Right forelimb (tissue), 1 donor: ENCODE measurements at regions not wholly inside any gene's neighbourhood (a gene's known extent, or its start where the extent isn't known, plus 50 kb on each side); places are given as distances from the start of the nearest gene placed in this dataset.
"Not testable (repeated sequence)": the region's sequence is repeated elsewhere in the genome, so short reads cannot be mapped to it uniquely, and the experiment has no call there.

ENCODE experiments used
- DNase-seq: peaks from one replicate; pipeline ENCODE4 v3.0.0-alpha.2; 2018

- DNase-seq, result not testable (repeated sequence)
Measured at GRCh38 chr13:64121023-64121709, 2705.5 kb upstream of the PCDH20 start.

DNA sequence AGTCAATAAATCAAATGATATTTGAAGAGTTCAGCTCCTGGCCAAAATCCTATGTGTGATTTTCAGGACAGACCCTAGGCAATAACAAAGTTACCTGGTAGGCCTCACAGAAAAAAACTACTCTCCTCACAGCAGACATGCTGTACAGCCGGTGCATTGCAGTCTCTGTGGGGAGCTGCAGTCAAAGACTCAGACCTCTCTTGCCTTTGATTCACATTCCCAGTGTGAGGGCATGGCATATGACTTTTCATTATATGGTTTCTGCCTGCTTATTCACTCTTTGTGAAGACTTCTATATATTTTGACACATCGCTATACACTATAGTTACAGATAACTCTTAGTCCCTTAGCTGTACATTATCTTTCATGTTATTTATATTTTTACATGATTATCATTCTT lies 2684.3 kb upstream of the PCDH20 start:
- no peak for DNase-seq

DNA sequence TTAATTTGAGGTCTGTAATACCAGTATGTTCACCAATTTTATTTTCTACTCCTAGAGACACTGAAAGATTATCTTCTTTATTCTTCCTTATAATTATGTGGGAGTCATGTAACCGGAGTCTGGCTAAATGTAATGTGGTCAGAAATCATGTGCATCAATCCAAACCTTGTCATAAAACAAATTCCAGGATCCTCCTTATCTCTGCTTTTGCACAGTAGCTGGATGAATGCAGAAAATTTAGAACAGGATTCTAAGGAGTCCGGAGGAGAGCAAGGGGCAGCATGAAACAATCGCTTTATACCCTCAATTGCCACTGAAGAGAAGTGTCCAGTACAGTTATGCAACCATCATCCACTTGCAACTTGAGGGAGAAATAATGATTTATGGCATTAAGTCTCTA lies 2674.7 kb upstream of the PCDH20 start:
- DNase-seq, result no peak

DNA sequence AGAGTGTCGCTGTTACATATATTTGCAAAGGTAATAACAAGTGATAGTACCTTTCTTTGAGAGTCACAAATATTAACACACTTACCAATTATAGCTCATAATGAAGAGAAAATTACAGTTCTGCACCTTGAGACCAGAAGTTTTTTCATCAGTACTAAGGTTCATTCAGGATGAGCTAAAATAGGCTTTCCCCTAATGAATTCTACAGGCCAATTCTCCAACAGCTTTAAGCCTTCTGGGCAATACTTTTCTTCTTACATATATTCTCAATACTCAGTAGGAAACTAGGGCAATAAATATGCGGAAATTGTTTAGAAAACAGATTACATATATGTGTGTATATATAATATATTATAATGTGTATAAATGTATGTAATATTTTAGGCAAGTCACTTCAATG lies 2672.8 kb upstream of the PCDH20 start:
- DNase-seq, result no peak

DNA sequence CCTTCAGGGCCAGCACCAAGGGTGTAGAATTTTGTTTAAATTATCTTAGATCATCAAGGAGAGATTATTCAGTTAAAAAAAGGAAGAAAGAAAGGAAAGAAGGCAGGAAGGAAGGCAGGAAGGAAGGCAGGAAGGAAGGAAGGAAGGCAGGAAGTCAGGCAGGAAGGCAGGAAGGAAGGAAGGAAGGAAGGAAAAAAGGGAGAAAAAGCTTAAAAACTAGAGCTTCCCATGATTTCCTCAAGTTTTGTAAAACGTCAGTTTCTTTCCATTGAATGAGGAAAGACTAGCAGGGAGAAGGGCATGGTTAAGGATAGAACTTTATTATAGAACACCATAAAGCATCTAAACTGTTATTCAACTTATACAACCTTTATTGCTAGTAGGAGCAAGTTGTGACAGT lies 2672.0 kb upstream of the PCDH20 start:
- no peak for DNase-seq

- DNase-seq, result no peak
Measured at GRCh38 chr13:64083811-64084210, 2668.2 kb upstream of the PCDH20 start.

GRCh38 chr13:64083396-64083795 lies 2667.7 kb upstream of the PCDH20 start:
- DNase-seq, result no peak

DNA sequence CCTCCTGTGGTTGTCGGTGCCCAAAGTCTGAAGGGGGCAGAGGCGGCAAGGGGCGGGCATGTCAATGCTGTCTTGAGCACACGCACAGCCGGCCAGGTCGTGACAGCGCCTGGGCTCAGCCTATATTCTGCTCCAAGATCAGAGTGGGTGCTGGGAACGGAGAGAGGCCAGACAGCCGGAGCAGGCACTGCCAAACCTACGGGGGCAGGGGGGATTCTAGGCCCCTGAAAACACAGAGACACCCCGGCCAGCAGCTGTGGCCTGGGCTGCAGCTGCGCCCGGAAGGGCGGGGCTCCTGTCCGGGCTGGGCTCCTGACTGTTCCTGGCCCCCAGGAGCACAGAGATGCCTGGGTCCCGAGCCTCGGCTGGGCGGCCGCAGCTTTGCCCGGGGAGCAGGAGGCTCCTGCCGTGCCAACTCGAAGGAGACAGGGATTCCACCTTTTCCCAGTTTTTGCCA lies 2662.9 kb upstream of the PCDH20 start:
- DNase-seq, result no peak

GRCh38 chr13:64078025-64078424 lies 2662.4 kb upstream of the PCDH20 start:
- no peak for DNase-seq

- DNase-seq, result not testable (repeated sequence)
Measured at GRCh38 chr13:64077132-64077835, 2661.6 kb upstream of the PCDH20 start.

DNA sequence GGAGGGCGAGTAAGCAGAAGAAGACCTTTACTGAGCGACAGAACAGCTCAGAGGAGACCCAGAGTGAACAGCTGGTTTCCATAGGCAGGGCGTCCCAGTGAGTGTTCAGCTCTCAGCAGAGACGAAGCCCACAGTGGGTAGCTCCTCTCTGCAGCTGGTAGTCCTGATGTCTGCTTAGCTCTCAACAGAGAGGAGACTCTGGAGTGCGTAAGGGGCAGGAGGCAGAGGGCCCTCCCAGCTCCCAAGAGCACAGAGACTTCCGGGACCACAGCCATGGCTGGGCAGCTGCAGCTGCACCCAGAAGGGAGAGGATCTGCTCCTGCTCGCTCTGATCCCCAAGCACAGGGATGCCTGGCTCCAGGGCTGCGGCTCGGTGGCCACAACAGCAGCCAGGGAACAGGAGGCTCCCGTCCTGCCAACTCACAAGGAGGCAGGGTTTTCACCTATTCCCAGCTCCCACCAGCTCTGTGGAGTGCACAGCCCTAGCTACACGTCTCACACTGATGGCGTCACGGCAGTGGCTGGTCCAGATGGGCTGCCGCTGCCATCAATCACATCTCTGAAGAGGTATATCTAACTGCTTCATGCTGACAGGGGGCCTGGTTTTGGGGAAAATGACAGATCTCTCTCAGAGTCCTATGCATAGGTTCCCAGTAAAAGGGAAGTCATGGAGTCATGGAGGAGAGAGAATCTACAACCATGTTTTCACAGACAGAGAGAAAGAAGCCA lies 2660.1 kb upstream of the PCDH20 start:
- DNase-seq, result no peak

DNA sequence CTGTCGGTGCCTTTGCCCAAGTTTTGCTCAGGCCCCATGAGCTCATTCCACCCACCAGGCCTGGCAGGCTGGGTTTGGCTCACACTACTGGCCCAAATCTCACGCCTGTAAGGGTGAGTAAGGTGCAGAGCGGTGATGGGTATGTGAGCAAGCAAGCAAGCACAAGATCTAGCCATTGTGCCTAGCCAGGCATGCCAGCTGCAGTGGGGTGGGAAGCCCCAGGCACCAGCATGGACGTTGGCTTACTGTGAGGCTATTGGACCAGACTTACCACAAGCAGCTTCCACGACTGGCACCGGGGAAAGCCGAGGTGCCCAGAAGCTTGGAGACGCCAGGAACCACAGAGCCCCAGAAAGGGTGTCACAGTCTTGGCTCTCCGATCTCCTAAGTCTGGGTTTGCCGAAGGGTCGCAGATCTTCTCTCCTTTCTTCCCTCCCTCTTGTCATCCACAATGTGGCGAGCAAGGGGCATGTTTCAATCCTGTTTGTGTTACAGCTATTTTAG lies 2659.4 kb upstream of the PCDH20 start:
- DNase-seq, result no peak

DNA sequence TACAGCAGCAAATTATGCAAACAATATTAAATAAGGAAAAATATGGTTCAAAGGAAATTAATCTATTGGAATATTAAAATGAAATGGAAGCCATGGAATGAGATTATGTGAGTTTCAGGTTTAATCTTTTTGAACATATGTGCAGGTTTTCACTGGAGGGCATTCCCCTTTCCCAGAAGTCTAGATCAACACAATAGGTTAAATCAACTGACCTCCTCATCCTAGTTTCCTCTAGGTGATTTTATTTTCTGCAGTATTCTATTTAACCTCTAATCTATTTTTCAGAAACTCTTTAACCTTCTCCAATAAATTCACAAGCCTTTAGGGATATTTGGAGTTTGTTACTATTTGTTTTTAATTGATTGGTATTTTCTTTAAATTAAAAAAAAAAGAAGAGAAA lies 2657.6 kb upstream of the PCDH20 start:
- DNase-seq, result no peak

- DNase-seq, result no peak
Measured at GRCh38 chr13:64071352-64071751, 2655.7 kb upstream of the PCDH20 start.

- no peak for DNase-seq
Measured at GRCh38 chr13:64069892-64070291, 2654.2 kb upstream of the PCDH20 start.

DNA sequence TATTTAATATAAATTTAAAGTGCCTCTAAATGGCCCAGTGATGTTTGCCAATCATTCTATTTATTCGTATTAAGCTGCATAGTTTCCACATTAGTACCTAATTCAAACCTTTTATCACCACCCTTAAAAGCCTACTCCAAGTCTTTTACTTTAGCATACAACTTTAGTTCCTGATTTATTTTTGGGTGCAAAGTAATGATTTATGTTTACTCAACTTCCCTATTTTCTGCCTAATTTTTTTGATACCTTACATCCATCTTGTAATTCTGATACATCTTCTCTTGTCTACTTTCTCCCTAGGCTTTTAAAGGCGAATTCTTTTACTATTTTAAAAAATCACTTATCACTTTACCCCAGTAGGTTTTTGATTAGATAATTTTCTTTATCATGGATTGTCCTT lies 2651.1 kb upstream of the PCDH20 start:
- DNase-seq, result no peak

GRCh38 chr13:64061649-64062048 lies 2646.0 kb upstream of the PCDH20 start:
- DNase-seq, result no peak

GRCh38 chr13:64057372-64058020 lies 2641.8 kb upstream of the PCDH20 start:
- DNase-seq, result no peak

DNA sequence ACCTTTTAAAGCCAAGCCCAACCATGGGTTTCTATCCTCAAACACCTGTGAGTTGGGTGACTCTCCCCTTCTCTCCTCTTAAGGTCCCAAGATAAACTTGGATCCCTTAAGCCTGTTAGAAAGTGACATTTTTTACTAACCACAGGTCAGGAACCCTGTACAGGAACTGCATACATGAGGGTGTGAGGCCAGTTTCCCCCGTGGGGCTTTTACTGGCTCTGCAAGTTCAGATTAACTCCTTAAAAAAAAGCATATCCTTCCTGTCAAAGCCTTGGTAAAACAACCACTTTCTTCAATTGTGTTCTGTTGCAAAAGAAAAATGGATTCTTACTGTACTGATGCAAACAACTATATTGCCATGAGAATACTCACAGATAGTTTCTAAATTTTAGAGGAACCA lies 2638.7 kb upstream of the PCDH20 start:
- no peak for DNase-seq

- DNase-seq, result no peak
Measured at GRCh38 chr13:64052521-64052920, 2636.9 kb upstream of the PCDH20 start.

DNA sequence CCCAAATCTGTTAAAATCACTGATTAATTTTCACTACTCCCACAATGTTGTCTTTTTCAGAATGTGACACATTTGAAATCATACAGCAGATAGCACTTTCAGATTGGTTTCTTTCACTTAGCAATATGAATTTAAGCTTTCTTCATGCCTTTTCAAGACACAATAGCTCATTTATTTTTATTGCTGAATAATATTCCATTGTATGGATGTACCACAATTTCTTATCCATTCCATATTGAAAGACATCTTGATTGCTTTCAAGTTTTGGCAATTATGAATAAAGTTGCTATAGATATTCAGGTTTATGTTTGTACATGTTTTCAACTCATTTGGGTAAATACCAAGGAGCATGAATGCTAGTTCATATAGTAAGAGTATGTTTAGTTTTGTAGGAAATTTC lies 2635.6 kb upstream of the PCDH20 start:
- no peak for DNase-seq

- no peak for DNase-seq
Measured at GRCh38 chr13:64041296-64041695, 2625.6 kb upstream of the PCDH20 start.

GRCh38 chr13:64033921-64034320 lies 2618.3 kb upstream of the PCDH20 start:
- no peak for DNase-seq
